ENCODE measurements at regions not wholly inside any gene's neighbourhood (a gene's known extent, or its start where the extent isn't known, plus 50 kb on each side); places are given as distances from the start of the nearest gene placed in this dataset.

DNA sequence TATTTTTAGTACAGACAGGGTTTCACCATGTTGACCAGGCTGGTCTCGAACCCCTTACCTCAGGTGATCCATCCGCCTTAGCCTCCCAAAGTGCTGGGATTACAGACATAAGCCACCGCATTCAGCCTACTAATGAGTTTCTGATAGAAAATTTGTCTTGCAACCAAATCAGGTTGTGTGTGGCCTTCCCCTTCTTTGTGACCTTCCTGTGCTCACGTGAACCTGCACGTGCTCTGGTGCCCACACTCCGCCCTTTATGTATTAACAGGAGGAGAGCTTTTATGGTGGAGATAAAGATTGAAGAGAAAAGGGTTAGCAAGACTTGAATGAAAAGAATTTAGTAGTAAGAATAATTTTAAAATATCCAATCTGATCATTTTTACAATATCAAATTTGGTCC, 343.5 kb upstream of the TMEM132C start:
- Histone ChIP-seq H3K27ac (ENCODE audit: low read length) (no peak overlapping the region), H3K79me2 (replicated peaks; ENCODE audit: insufficient read depth, low read length) (no peaks in the 10 kb centered on the region), H3F3A (ENCODE audit: insufficient read depth, low read length, poor library complexity, severe bottlenecking) (no peaks in the 10 kb centered on the region), H2AFZ (ENCODE audit: low read depth, low read length) (no peak overlapping the region), H3K9me2 (ENCODE audit: insufficient read depth, low read length) (no peaks in the 10 kb centered on the region), H3K36me3 (ENCODE audit: insufficient read depth, low read length) (no peaks in the 10 kb centered on the region), H3K4me3 (ENCODE audit: low read length) (no peak overlapping the region), H3K9me3 (ENCODE audit: low read length) (no peaks in the 10 kb centered on the region), H3K4me2 (ENCODE audit: low read length) (no peak overlapping the region), H4K20me1 (ENCODE audit: insufficient read depth) (no peaks in the 10 kb centered on the region), H3K27me3 (ENCODE audit: insufficient read depth, low read depth, low read length) (no peaks in the 10 kb centered on the region), H3K9ac (ENCODE audit: low read length) (no peak overlapping the region)
- no peak for TF ChIP-seq SMC3 (conservative IDR thresholded peaks at IDR 0.05; ENCODE audit: poor library complexity)

DNA sequence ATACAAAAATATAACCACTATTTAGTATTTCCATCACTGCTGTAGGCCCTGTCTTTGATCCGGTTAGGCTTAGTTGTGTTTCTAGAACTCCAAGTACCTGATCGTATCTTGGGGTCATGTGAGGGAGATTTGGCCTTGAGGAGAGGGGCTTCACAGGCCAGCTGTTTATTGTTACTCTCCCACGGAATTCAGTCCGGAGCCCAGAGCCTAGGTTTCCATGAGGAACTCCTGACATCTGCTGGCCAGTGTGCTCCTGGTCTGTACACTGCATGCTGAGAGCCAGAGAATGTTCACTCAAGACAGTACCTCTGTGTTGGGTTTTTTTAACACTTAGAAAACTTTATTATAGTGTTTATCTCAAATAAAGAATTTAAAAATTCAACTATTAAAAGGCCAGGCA, 341.0 kb upstream of the TMEM132C start:
- no peak overlapping the region for H3K4me3 ChIP-seq (ENCODE audit: low read length)
- no peaks in the 10 kb centered on the region for H3K27me3 ChIP-seq (ENCODE audit: insufficient read depth, low read depth, low read length)
- no peak overlapping the region for H2AFZ ChIP-seq (ENCODE audit: low read depth, low read length)
- no peaks in the 10 kb centered on the region for H3F3A ChIP-seq (ENCODE audit: insufficient read depth, low read length, poor library complexity, severe bottlenecking)
- TF ChIP-seq EZH2 (IDR thresholded peaks at IDR 0.05; ENCODE audit: borderline replicate concordance, insufficient read depth, low read length, poor library complexity, severe bottlenecking) = no peak
- TF ChIP-seq SMC3 (conservative IDR thresholded peaks at IDR 0.05; ENCODE audit: poor library complexity) = peak; percentile 79
- no peak for TF ChIP-seq POLR2AphosphoS5 (IDR thresholded peaks at IDR 0.05)
- no peak for TF ChIP-seq EP300 (conservative IDR thresholded peaks at IDR 0.05; ENCODE audit: poor library complexity, severe bottlenecking)
- TF ChIP-seq RAD21 (conservative IDR thresholded peaks at IDR 0.05) = peak; percentile 82
- peak; percentile 69 for TF ChIP-seq CTCF (IDR thresholded peaks at IDR 0.05; ENCODE audit: poor library complexity, severe bottlenecking)
- no peak for TF ChIP-seq REST (IDR thresholded peaks at IDR 0.05; ENCODE audit: borderline replicate concordance)
- no peak for TF ChIP-seq MXI1 (conservative IDR thresholded peaks at IDR 0.05; ENCODE audit: poor library complexity, severe bottlenecking)
- H3K27ac ChIP-seq (ENCODE audit: low read length) = no peak overlapping the region
- no peak overlapping the region for H3K9ac ChIP-seq (ENCODE audit: low read length)
- H3K79me2 ChIP-seq (replicated peaks; ENCODE audit: insufficient read depth, low read length) = no peaks in the 10 kb centered on the region
- H4K20me1 ChIP-seq (ENCODE audit: insufficient read depth) = no peaks in the 10 kb centered on the region
- no peak overlapping the region for H3K4me2 ChIP-seq (ENCODE audit: low read length)
- H3K9me2 ChIP-seq (ENCODE audit: insufficient read depth, low read length) = no peaks in the 10 kb centered on the region
- no peaks in the 10 kb centered on the region for H3K9me3 ChIP-seq (ENCODE audit: low read length)
- no peaks in the 10 kb centered on the region for H3K36me3 ChIP-seq (ENCODE audit: insufficient read depth, low read length)

- no peak overlapping the region for H3K4me2 ChIP-seq (ENCODE audit: low read length)
Measured at GRCh38 chr12:127928178-127928577, 338.8 kb upstream of the TMEM132C start.

More at GRCh38 chr12:127928178-127928577, 338.8 kb upstream of the TMEM132C start:
- H3K27ac ChIP-seq (ENCODE audit: low read length) = no peak overlapping the region
- no peak for TF ChIP-seq SMC3 (conservative IDR thresholded peaks at IDR 0.05; ENCODE audit: poor library complexity)
- no peak for TF ChIP-seq POLR2AphosphoS5 (IDR thresholded peaks at IDR 0.05)
- TF ChIP-seq TAF1 (IDR thresholded peaks at IDR 0.05; ENCODE audit: low read depth) = no peak
- TF ChIP-seq REST (IDR thresholded peaks at IDR 0.05; ENCODE audit: borderline replicate concordance) = no peak
- no peak for TF ChIP-seq EZH2 (IDR thresholded peaks at IDR 0.05; ENCODE audit: borderline replicate concordance, insufficient read depth, low read length, poor library complexity, severe bottlenecking)
- no peak for TF ChIP-seq EP300 (conservative IDR thresholded peaks at IDR 0.05; ENCODE audit: poor library complexity, severe bottlenecking)
- TF ChIP-seq CTCF (IDR thresholded peaks at IDR 0.05; ENCODE audit: poor library complexity, severe bottlenecking) = no peak
- TF ChIP-seq RAD21 (conservative IDR thresholded peaks at IDR 0.05) = no peak
- no peak for TF ChIP-seq MXI1 (conservative IDR thresholded peaks at IDR 0.05; ENCODE audit: poor library complexity, severe bottlenecking)
- no peak overlapping the region for H3K9ac ChIP-seq (ENCODE audit: low read length)
- no peaks in the 10 kb centered on the region for H3K9me2 ChIP-seq (ENCODE audit: insufficient read depth, low read length)
- no peaks in the 10 kb centered on the region for H3K27me3 ChIP-seq (ENCODE audit: insufficient read depth, low read depth, low read length)
- H4K20me1 ChIP-seq (ENCODE audit: insufficient read depth) = no peaks in the 10 kb centered on the region
- no peaks in the 10 kb centered on the region for H3K9me3 ChIP-seq (ENCODE audit: low read length)
- no peak overlapping the region for H2AFZ ChIP-seq (ENCODE audit: low read depth, low read length)
- no peaks in the 10 kb centered on the region for H3K79me2 ChIP-seq (replicated peaks; ENCODE audit: insufficient read depth, low read length)
- no peaks in the 10 kb centered on the region for H3K36me3 ChIP-seq (ENCODE audit: insufficient read depth, low read length)
- H3K4me3 ChIP-seq (ENCODE audit: low read length) = no peak overlapping the region
- H3F3A ChIP-seq (ENCODE audit: insufficient read depth, low read length, poor library complexity, severe bottlenecking) = no peaks in the 10 kb centered on the region
